K562 (cell line): ENCODE measurements at regions not wholly inside any gene's neighbourhood (a gene's known extent, or its start where the extent isn't known, plus 50 kb on each side); places are given as distances from the start of the nearest gene placed in this dataset.

Experiments used
- CTCF ChIP-seq, 3 experiments: IDR thresholded peaks in 2 of 3; conservative IDR thresholded peaks in 1 of 3; 2 replicates each; pipeline ENCODE4 v1.5.1; 2011 to 2012; ENCODE audit warnings: low read length in 3 of 3, mild to moderate bottlenecking in 3 of 3, control low read depth in 2 of 3, improper control_type of control experiment in 1 of 3, inconsistent platforms in 1 of 3, low read depth in 1 of 3, mixed read lengths in 1 of 3, moderate library complexity in 1 of 3; ENCODE audit not compliant: insufficient read depth in 2 of 3
- FOS ChIP-seq: IDR thresholded peaks from 3 replicates; pipeline ENCODE4 v1.6.1; 2011; ENCODE audit not compliant: insufficient read length; ENCODE audit errors: extremely low read depth
- FOXP1 ChIP-seq: sonication (generic); formaldehyde crosslinking; IDR thresholded peaks from 2 replicates; pipeline ENCODE4 v1.8.0; 2022; ENCODE audit warnings: mild to moderate bottlenecking, missing genetic modification reagents
- IRF1 ChIP-seq: sonication (generic); formaldehyde crosslinking; IDR thresholded peaks from 2 replicates; pipeline ENCODE4 v1.8.0; 2022; ENCODE audit warnings: missing genetic modification reagents, mild to moderate bottlenecking, borderline replicate concordance
- RFX1 ChIP-seq: fragments of 450-650 bp; IDR thresholded peaks from 2 replicates; pipeline ENCODE4 v1.6.1; 2016; ENCODE audit warnings: mild to moderate bottlenecking, moderate library complexity
- ZEB2 ChIP-seq: fragments of 450-650 bp; IDR thresholded peaks from 2 replicates; pipeline ENCODE4 v1.6.1; 2016

GRCh38 chr5:174412374-174412773, 312.0 kb upstream of the MSX2 start:
- TF ChIP-seq ZEB2 (no peak), CTCF (IDR thresholded peaks at IDR 0.05 in 2 of 3, conservative IDR thresholded peaks at IDR 0.05 in 1 of 3; ENCODE audit: insufficient read depth in 2 of 3, low read depth in 1 of 3, low read length in 3 of 3) (no peak), RFX1 (no peak), IRF1 (no peak), FOS (no peak), FOXP1 (CRISPR knock-in tag) (no peak)
